OCI-LY1 (cell line): ENCODE measurements at regions not wholly inside any gene's neighbourhood (a gene's known extent, or its start where the extent isn't known, plus 50 kb on each side); places are given as distances from the start of the nearest gene placed in this dataset.

Experiments
- EZH2 ChIP-seq: fragments of 200-600 bp; sonication (generic), shearing (Covaris generic); IDR thresholded peaks from 2 replicates; pipeline ENCODE4 v1.8.0; 2017; ENCODE audit warnings: borderline replicate concordance, mixed run types, mild to moderate bottlenecking, antibody characterized with exemption, low read length, moderate library complexity, mixed read lengths
- TF ChIP-seq, protein P1 (sequence below): fragments of 200-600 bp; sonication (generic), shearing (Covaris generic); IDR thresholded peaks from 2 replicates; pipeline ENCODE4 v1.5.1; 2017; ENCODE audit warnings: mild to moderate bottlenecking, antibody characterized with exemption, low read length, moderate library complexity, mixed read lengths

DNA sequence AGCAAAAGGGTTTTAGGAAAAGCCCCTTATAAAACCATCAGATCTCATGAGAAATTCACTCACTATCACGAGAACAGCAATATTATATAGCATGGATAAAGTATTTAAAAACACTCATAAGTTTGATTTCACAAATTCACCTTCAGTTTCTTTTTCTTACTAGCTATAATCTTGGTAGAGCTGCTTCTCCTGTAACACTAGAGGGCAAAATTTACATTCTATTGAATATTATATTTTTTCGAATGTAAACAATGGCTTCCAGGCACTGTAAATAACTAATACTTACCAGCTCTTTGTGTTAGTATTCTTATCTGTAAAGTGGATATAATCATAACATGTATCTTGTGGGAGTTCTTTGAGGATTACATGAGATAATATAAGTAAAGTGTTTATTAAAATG, 259.6 kb downstream of the CCER1 start:
- TF ChIP-seq, protein P1, sequence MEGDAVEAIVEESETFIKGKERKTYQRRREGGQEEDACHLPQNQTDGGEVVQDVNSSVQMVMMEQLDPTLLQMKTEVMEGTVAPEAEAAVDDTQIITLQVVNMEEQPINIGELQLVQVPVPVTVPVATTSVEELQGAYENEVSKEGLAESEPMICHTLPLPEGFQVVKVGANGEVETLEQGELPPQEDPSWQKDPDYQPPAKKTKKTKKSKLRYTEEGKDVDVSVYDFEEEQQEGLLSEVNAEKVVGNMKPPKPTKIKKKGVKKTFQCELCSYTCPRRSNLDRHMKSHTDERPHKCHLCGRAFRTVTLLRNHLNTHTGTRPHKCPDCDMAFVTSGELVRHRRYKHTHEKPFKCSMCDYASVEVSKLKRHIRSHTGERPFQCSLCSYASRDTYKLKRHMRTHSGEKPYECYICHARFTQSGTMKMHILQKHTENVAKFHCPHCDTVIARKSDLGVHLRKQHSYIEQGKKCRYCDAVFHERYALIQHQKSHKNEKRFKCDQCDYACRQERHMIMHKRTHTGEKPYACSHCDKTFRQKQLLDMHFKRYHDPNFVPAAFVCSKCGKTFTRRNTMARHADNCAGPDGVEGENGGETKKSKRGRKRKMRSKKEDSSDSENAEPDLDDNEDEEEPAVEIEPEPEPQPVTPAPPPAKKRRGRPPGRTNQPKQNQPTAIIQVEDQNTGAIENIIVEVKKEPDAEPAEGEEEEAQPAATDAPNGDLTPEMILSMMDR: no peak
- no peak for TF ChIP-seq EZH2
